B cell (primary cell): ENCODE measurements at regions not wholly inside any gene's neighbourhood (a gene's known extent, or its start where the extent isn't known, plus 50 kb on each side); places are given as distances from the start of the nearest gene placed in this dataset.

Source experiments
- EZH2 ChIP-seq: IDR thresholded peaks from 2 replicates; pipeline ENCODE4 v1.6.1; 2012; ENCODE audit warnings: borderline replicate concordance, low read depth, mild to moderate bottlenecking, moderate library complexity, low read length; ENCODE audit not compliant: insufficient read depth, poor library complexity, severe bottlenecking
- TF ChIP-seq, protein P1 (sequence below): fragments of 200-600 bp; IDR thresholded peaks from one replicate; pipeline ENCODE4 v1.8.0; 2022; ENCODE audit warnings: antibody characterized with exemption, mild to moderate bottlenecking

DNA sequence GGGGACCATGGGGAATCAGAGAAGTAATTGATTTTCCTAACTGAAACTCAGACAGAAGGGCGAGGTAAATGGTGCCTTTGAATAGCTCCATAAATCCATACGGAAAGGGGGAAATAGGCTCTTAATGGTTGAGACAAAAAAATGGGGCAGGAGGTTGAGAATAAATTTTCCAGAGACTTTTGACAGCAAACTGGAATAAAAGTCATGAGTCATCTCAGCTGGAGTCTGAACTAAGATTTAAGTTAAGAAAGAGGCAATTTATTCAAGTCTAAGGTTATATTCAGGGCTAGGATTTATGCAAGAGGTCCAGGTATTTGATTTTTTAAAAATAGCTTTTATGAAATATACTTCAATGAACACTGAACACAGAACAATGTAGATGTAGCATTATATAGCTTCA lies 238.7 kb upstream of the RORA start:
- TF ChIP-seq, protein P1, sequence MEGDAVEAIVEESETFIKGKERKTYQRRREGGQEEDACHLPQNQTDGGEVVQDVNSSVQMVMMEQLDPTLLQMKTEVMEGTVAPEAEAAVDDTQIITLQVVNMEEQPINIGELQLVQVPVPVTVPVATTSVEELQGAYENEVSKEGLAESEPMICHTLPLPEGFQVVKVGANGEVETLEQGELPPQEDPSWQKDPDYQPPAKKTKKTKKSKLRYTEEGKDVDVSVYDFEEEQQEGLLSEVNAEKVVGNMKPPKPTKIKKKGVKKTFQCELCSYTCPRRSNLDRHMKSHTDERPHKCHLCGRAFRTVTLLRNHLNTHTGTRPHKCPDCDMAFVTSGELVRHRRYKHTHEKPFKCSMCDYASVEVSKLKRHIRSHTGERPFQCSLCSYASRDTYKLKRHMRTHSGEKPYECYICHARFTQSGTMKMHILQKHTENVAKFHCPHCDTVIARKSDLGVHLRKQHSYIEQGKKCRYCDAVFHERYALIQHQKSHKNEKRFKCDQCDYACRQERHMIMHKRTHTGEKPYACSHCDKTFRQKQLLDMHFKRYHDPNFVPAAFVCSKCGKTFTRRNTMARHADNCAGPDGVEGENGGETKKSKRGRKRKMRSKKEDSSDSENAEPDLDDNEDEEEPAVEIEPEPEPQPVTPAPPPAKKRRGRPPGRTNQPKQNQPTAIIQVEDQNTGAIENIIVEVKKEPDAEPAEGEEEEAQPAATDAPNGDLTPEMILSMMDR: no peak
- TF ChIP-seq EZH2: no peak
